DOHH2 (cell line): ENCODE measurements at regions not wholly inside any gene's neighbourhood (a gene's known extent, or its start where the extent isn't known, plus 50 kb on each side); places are given as distances from the start of the nearest gene placed in this dataset.

Source experiments
- H3F3A ChIP-seq: fragments of 200-600 bp; sonication (generic), shearing (Covaris generic); 2 replicates; pipeline ENCODE4 v1.6.0; 2016; ENCODE audit warnings: antibody characterized with exemption, mild to moderate bottlenecking; ENCODE audit not compliant: control insufficient read depth, insufficient read depth
- H3K27ac ChIP-seq: fragments of 200-600 bp; sonication (generic); 2 replicates; pipeline ENCODE4 v1.5.1; 2014; ENCODE audit warnings: low read depth, mild to moderate bottlenecking, low read length, moderate library complexity
- H3K27me3 ChIP-seq: fragments of 200-600 bp; sonication (generic); 2 replicates; pipeline ENCODE4 v1.6.1; 2014; ENCODE audit warnings: mild to moderate bottlenecking, low read length, mixed read lengths; ENCODE audit not compliant: control insufficient read depth
- H3K36me3 ChIP-seq: fragments of 200-600 bp; sonication (generic); 2 replicates; pipeline ENCODE4 v1.6.1; 2014; ENCODE audit warnings: mild to moderate bottlenecking, low read length, moderate library complexity, mixed read lengths; ENCODE audit not compliant: control insufficient read depth
- H3K4me1 ChIP-seq: fragments of 200-600 bp; sonication (generic); 2 replicates; pipeline ENCODE4 v1.6.1; 2014; ENCODE audit warnings: mild to moderate bottlenecking, low read length, mixed read lengths; ENCODE audit not compliant: control insufficient read depth
- H3K4me2 ChIP-seq: fragments of 200-600 bp; sonication (generic); 2 replicates; pipeline ENCODE4 v1.6.0; 2014; ENCODE audit warnings: mild to moderate bottlenecking, low read length, moderate library complexity
- H3K4me3 ChIP-seq: fragments of 200-600 bp; sonication (generic); 2 replicates; pipeline ENCODE4 v1.5.1; 2014; ENCODE audit warnings: mild to moderate bottlenecking, low read length, mixed read lengths
- H3K79me2 ChIP-seq: fragments of 200-600 bp; sonication (generic); 2 replicates; pipeline ENCODE4 v1.6.1; 2014; ENCODE audit warnings: mild to moderate bottlenecking, low read length, mixed read lengths; ENCODE audit not compliant: control insufficient read depth
- H3K9me2 ChIP-seq: fragments of 200-600 bp; sonication (generic); replicated peaks from 2 replicates; pipeline ENCODE4 v1.6.1; 2014; ENCODE audit warnings: mild to moderate bottlenecking, low read length, mixed read lengths; ENCODE audit not compliant: control insufficient read depth
- H3K9me3 ChIP-seq: fragments of 200-600 bp; sonication (generic); 2 replicates; pipeline ENCODE4 v1.6.1; 2014; ENCODE audit warnings: antibody characterized with exemption, low read length, mixed read lengths; ENCODE audit not compliant: control insufficient read depth, insufficient read depth
- H4K20me1 ChIP-seq: fragments of 200-600 bp; sonication (generic); 2 replicates; pipeline ENCODE4 v1.6.0; 2014; ENCODE audit warnings: low read depth, mild to moderate bottlenecking, antibody characterized with exemption, low read length, moderate library complexity; ENCODE audit not compliant: control insufficient read depth, insufficient read depth
- EZH2phosphoT487 ChIP-seq: fragments of 200-600 bp; sonication (generic); IDR thresholded peaks from 2 replicates; pipeline ENCODE4 v1.6.1; 2017; ENCODE audit warnings: borderline replicate concordance, mild to moderate bottlenecking, antibody characterized with exemption, low read length, moderate library complexity, mixed read lengths
- TF ChIP-seq, protein P1 (sequence below): fragments of 200-600 bp; sonication (generic); IDR thresholded peaks from one replicate; pipeline ENCODE4 v1.5.1; 2014; ENCODE audit warnings: antibody characterized with exemption, mild to moderate bottlenecking, low read depth, low read length; ENCODE audit not compliant: poor library complexity, severe bottlenecking

DNA sequence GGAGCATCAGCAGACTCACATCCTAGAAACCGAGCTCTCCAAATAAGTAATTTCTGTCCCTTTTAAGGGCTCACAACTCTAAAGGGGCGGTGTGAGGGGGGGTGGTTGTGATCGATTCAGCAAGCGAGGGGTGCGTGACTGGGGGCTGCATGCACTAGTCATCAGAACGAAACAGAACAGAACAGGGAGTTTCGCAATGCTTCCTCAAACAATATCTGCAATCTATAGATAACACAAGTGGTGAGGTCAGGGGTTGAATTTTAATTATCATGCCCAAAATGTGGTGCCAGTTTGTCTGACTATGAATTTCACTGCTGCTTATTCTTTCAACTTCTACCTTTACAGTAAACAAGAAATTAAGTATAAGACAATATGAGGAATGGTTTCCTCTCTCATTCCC is 1003.0 kb upstream of the NCAM2 start:
- Histone ChIP-seq H4K20me1 (no peaks in the 10 kb centered on the region), H3K79me2 (no peaks in the 10 kb centered on the region), H3K27ac (no peak overlapping the region), H3K27me3 (no peaks in the 10 kb centered on the region), H3K4me3 (no peak overlapping the region), H3K9me3 (peaks cover 15% of the 10 kb centered on the region; the same call in 1 of the 2 replicates), H3F3A (no peaks in the 10 kb centered on the region), H3K9me2 (no peaks in the 10 kb centered on the region), H3K36me3 (no peaks in the 10 kb centered on the region), H3K4me2 (no peak overlapping the region), H3K4me1 (no peaks in the 10 kb centered on the region)
- TF ChIP-seq EZH2phosphoT487, result no peak

DNA sequence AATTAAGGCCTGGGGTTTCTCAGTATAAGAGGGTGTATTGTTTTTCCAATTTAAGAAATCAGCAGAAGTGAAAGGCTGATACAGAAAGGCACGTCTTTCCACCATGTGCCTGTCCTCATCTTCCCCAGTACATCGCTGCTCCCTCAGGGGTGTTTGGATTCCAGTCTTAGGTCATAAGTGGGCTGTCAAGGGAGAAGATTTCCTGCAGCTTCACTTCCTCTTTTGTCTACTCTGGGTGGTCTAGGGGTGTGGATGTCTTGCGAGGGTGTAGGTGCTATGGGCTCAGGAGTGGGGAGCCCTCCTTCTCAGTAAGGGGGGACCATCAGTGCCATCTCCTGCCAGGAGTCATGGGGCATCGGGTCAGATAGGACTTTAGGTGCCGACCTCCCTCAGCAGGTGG is 999.8 kb upstream of the NCAM2 start:
- no peak for TF ChIP-seq EZH2phosphoT487
- TF ChIP-seq, protein P1, sequence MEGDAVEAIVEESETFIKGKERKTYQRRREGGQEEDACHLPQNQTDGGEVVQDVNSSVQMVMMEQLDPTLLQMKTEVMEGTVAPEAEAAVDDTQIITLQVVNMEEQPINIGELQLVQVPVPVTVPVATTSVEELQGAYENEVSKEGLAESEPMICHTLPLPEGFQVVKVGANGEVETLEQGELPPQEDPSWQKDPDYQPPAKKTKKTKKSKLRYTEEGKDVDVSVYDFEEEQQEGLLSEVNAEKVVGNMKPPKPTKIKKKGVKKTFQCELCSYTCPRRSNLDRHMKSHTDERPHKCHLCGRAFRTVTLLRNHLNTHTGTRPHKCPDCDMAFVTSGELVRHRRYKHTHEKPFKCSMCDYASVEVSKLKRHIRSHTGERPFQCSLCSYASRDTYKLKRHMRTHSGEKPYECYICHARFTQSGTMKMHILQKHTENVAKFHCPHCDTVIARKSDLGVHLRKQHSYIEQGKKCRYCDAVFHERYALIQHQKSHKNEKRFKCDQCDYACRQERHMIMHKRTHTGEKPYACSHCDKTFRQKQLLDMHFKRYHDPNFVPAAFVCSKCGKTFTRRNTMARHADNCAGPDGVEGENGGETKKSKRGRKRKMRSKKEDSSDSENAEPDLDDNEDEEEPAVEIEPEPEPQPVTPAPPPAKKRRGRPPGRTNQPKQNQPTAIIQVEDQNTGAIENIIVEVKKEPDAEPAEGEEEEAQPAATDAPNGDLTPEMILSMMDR, result no peak
- H3K9me2 ChIP-seq, result no peaks in the 10 kb centered on the region
- H4K20me1 ChIP-seq, result no peaks in the 10 kb centered on the region
- no peaks in the 10 kb centered on the region for H3K27me3 ChIP-seq
- no peaks in the 10 kb centered on the region for H3K36me3 ChIP-seq
- H3K4me3 ChIP-seq, result no peak overlapping the region
- H3K4me2 ChIP-seq, result no peak overlapping the region
- H3K79me2 ChIP-seq, result no peaks in the 10 kb centered on the region
- H3K9me3 ChIP-seq, result peaks cover 15% of the 10 kb centered on the region; the same call in 1 of the 2 replicates
- no peaks in the 10 kb centered on the region for H3F3A ChIP-seq
- H3K4me1 ChIP-seq, result no peaks in the 10 kb centered on the region
- H3K27ac ChIP-seq, result no peak overlapping the region

DNA sequence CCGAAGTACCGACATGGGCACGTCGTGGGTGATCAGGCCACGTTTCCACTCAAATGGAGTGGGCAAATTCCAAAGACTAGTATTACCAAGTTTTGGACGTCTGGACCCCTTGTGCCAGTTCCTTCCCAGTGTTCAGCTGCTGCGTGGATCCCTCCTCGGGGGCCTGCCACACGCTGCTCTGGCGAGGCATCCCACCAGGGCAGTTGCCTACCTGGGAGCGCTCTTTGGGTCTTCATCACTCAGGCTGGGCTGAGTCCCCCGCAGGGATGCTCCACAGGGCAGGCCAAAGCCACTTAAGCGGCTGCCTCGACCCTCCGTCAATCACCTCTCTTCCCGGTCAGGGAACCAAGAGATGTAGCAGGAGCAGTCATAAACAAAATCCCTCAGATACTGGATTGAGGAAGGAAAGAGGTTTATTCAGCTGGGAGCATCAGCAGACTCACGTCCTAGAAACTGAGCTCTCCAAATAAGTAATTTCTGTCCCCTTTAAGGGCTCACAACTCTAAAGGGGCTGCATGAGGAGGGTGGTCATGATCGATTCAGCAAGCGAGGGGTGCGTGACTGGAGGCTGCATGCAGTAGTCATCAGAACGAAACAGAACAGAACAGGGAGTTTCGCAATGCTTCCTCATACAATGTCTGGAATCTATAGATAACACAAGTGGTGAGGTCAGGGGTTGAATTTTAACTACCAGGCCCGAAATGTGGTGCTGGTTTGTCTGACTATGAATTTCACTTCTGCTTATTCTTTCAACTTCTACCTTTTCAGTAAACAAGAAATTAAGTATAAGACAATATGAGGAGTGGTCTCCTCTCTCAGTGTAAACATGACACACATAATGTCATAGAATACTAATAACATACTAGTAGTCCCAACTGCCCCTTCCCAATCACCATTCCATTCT is 998.6 kb upstream of the NCAM2 start:
- Histone ChIP-seq H4K20me1 (no peaks in the 10 kb centered on the region), H3K4me1 (no peaks in the 10 kb centered on the region), H3K4me2 (no peak overlapping the region), H3K9me3 (peaks cover 15% of the 10 kb centered on the region; the same call in 1 of the 2 replicates), H3K27ac (no peak overlapping the region), H3F3A (no peaks in the 10 kb centered on the region), H3K4me3 (no peak overlapping the region), H3K9me2 (no peaks in the 10 kb centered on the region), H3K79me2 (no peaks in the 10 kb centered on the region), H3K27me3 (no peaks in the 10 kb centered on the region), H3K36me3 (no peaks in the 10 kb centered on the region)
- no peak for TF ChIP-seq EZH2phosphoT487
- TF ChIP-seq, protein P1, result no peak

DNA sequence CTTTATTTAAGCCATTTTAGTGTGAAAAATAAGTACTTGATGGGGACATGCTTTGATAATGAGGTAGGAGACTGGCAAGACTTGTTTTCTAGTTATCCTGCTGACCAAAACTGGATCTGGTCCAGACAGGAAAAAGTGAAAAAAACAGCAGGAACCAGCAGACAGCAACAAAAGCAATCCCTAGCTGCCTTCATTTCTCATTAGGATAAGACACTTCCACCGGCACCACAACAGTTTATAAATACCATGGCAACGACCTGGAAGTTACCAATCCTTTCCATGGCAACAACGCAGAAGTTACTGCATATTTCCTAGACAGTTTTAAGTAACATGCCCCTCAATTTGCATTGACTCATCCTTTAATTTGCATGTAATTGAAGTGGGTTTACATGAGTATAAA is 993.8 kb upstream of the NCAM2 start:
- Histone ChIP-seq H3F3A (no peaks in the 10 kb centered on the region), H3K36me3 (no peaks in the 10 kb centered on the region), H3K9me3 (peaks cover 2% of the 10 kb centered on the region; the same call in 1 of the 2 replicates), H3K9me2 (no peaks in the 10 kb centered on the region), H3K27ac (no peak overlapping the region), H3K4me1 (no peaks in the 10 kb centered on the region), H3K4me3 (no peak overlapping the region), H4K20me1 (no peaks in the 10 kb centered on the region), H3K4me2 (no peak overlapping the region), H3K27me3 (no peaks in the 10 kb centered on the region), H3K79me2 (no peaks in the 10 kb centered on the region)
- TF ChIP-seq, protein P1, result no peak
- no peak for TF ChIP-seq EZH2phosphoT487
